ENCODE measurements at regions not wholly inside any gene's neighbourhood (a gene's known extent, or its start where the extent isn't known, plus 50 kb on each side); places are given as distances from the start of the nearest gene placed in this dataset.
"Not testable (repeated sequence)": the region's sequence is repeated elsewhere in the genome, so short reads cannot be mapped to it uniquely, and the experiment has no call there.

DNA sequence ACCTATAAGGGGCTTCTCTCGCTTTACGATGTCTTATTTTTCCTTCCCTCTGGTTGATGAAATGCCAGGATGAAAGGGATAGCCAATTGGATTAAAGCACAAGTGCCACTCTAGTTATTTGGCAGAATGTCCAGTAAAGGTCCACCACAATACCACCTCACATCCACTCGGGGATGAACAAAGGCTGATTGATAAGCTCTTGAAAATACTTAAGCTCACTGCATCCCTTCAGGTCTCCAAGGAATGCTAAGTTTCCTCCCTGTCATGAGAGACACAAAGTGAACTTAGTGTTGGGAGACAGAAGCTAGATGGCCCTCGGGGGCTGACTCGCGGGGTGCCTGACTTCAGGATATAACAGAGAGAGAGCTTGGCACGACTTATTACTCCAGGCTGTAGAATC lies 185.9 kb upstream of the ZNF644 start:
- H3K4me3 ChIP-seq; H3K4me1 ChIP-seq; H3K9me3 ChIP-seq (replicated peaks); DNase-seq; H3K36me3 ChIP-seq; H3K27me3 ChIP-seq; H3K27ac ChIP-seq: not testable (repeated sequence)

DNA sequence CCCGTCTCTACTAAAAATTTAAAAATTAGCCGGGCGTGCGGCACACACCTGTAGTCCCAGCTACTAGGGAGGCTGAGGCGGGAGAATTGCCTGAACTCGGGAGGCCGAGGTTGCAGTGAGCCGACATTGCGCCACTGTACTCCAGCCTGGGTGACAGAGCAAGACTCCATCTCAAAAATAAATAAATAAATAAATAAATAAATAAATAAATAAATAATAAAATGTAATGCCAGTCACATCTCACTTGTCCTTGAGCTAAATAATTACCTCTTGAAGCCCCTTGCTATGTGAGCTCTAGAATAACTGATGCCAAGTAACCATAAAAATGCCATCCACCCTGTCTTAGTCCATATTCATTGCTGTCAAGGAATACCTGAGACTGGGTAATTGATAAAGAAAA lies 182.3 kb upstream of the ZNF644 start:
- DNase-seq; H3K36me3 ChIP-seq; H3K4me3 ChIP-seq; H3K27ac ChIP-seq; H3K27me3 ChIP-seq; H3K4me1 ChIP-seq; H3K9me3 ChIP-seq (replicated peaks): not testable (repeated sequence)

DNA sequence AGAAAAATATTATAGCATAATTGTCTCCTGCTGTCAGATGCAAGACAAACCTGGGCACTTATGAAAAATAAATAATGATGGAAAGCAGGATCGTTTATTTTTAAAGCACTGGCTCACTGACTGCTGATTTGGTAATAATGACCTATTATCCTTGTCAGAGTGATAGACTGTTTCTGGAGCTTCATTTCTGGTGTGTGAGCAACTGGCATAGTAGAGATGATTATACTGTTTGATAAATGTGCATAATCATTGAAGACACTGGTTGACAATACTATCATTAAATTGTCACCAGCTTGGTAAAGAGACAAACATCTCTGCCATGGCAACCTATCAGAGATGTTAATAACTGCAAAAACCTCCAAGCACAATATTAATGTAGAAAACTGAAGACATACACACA lies 179.9 kb upstream of the ZNF644 start:
- Histone ChIP-seq H3K27ac (no peak overlapping the region), H3K4me1 (no peaks in the 10 kb centered on the region), H3K27me3 (no peaks in the 10 kb centered on the region), H3K36me3 (no peaks in the 10 kb centered on the region), H3K4me3 (no peak overlapping the region), H3K9me3 (replicated peaks) (no peaks in the 10 kb centered on the region)
- DNase-seq: no peak

DNA sequence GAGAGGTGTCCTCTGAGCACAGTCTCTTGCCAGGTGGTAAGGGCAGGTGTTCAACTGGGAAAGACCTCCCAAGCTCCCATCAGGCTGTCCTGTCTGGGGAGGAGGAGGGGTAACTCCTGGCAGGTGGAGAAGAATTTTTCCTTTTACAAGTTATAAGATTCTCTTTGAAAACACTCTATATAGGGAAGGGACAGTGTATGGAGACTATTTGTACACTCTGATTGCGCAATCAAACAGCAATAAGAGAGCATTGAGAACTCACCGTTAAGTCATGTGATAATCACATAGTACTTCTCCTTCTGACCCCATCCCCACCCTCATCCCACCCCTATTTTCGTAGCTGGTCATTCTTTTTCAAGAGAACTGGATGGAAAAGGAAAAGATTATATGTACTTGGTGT lies 179.3 kb upstream of the ZNF644 start:
- Histone ChIP-seq H3K4me1 (no peaks in the 10 kb centered on the region), H3K27me3 (no peaks in the 10 kb centered on the region), H3K4me3 (no peak overlapping the region), H3K9me3 (replicated peaks) (no peaks in the 10 kb centered on the region), H3K27ac (no peak overlapping the region), H3K36me3 (no peaks in the 10 kb centered on the region)
- no peak for DNase-seq

DNA sequence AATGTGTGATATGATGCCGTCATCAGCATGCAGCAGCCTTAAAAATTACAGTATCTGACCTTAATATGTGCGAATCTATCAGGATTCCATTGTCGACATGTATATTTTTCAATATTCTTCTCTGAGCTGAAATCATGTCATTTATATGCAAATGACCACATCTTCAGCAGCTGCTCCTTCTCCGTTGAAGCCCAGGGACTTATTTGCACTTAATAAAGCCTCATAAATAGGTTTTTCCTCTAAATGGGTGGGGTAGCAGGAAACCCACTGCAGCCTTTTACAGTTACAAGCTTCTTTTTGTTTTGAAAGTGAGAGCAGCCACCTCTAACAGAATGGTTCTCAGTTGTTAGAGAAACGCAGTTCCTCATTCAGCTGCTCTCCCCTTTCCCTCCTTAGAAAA lies 178.8 kb upstream of the ZNF644 start:
- Histone ChIP-seq H3K4me3 (no peak overlapping the region), H3K9me3 (replicated peaks) (no peaks in the 10 kb centered on the region), H3K4me1 (no peaks in the 10 kb centered on the region), H3K36me3 (no peaks in the 10 kb centered on the region), H3K27me3 (no peaks in the 10 kb centered on the region), H3K27ac (no peak overlapping the region)
- no peak for DNase-seq

DNA sequence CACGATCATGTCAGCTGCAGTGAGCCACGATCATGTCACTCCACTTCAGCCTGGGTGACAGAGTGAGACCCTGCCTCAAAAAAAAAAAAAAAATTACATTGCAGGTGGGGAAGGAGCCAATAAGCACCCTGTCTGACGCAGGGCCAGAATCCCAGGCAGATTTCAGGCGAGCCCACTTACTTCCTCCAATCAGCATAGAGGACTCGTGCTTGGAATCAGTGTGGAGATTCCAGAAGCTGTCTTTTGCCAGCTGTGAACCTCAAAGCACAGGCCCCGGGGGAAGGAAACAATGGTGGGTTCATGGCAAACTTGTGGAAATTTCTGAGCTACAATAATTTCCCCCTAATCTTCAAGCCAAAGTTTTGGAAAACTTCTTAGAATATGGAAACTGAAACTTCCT lies 178.2 kb upstream of the ZNF644 start:
- Histone ChIP-seq H3K4me1 (no peaks in the 10 kb centered on the region), H3K27ac (no peak overlapping the region), H3K36me3 (no peaks in the 10 kb centered on the region), H3K27me3 (no peaks in the 10 kb centered on the region), H3K4me3 (no peak overlapping the region), H3K9me3 (replicated peaks) (no peaks in the 10 kb centered on the region)
- DNase-seq: no peak

DNA sequence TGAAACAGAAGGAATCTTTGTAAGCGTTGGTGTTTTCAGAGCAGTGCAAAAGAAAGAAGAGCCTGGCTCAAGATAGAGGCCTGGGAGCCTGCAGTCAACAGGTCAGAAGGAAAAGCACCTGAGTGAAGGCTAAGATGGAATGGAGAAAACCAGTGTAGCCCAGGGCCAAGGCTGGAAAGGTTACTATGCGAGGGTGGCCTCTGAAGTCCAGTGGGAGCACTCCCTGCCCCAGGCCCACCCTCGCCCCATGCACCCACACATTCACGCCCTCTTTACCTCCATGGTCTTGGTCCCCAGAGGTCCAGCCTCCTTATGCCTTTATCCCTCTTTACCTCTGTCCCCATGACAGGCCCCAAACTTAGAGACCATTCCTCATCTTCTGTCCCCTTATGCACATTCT lies 169.2 kb upstream of the ZNF644 start:
- H3K4me1 ChIP-seq: no peaks in the 10 kb centered on the region
- no peak overlapping the region for H3K4me3 ChIP-seq
- no peak for DNase-seq
- H3K36me3 ChIP-seq: no peaks in the 10 kb centered on the region
- no peaks in the 10 kb centered on the region for H3K9me3 ChIP-seq (replicated peaks)
- no peaks in the 10 kb centered on the region for H3K27me3 ChIP-seq
- no peak overlapping the region for H3K27ac ChIP-seq

DNA sequence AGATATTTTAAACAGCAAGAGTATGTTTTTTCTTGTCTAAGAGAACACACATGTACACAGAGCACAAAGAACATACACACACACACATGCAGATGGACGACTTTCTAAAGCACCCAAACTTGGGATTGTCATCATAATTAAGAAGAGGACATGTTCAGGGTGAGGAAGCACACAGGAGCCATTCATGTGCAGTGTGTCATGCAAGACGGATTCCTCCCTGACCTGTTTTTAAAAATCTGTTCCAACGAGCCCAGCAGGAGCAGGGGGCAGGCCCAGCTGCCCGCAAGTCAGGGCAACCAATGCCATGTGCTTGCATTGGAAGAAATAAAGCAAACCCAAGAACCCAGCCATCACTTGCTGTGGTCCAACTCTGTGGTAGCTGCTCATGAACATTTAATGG lies 167.3 kb upstream of the ZNF644 start:
- Histone ChIP-seq H3K27ac (no peak overlapping the region), H3K4me1 (no peaks in the 10 kb centered on the region), H3K9me3 (replicated peaks) (no peaks in the 10 kb centered on the region), H3K36me3 (no peaks in the 10 kb centered on the region), H3K27me3 (no peaks in the 10 kb centered on the region), H3K4me3 (no peak overlapping the region)
- no peak for DNase-seq

DNA sequence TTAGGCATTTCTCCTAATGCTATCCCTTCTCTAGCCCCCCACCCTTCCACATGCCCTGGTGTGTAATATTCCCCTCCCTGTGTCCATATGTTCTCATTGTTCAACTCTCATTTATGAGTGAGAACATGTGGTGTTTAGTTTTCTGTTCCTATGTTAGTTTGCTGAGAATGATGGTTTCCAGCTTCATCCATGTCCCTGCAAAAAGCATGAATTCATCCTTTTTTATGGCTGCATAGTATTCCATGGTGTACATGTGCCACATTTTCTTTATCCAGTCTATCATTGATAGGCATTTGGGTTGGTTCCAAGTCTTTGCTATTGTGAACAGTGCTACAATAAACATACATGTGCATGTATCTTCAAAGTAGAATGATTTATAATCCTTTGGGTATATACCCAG lies 161.0 kb upstream of the ZNF644 start:
- not testable (repeated sequence) for H3K36me3 ChIP-seq; H3K4me3 ChIP-seq; H3K9me3 ChIP-seq (replicated peaks); H3K27me3 ChIP-seq; DNase-seq; H3K4me1 ChIP-seq; H3K27ac ChIP-seq

DNA sequence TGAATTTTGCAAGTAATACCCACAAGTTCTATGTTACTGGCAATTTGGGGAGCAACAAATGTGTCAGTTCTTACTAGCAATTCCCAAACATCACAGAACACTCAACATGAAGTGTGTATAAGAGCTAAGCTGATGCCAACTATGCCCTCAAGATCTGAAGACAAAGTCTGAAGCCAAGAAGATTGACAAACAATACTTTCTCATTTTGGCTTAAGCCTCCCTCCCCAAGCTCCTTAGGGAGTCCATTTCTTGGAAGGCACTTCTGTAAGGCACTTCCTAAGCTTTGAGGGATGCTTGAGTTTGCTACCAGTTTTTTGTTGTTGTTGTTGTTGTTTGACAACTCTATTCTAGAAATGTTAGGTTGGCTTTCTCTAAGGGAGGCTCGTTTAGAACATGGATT lies 154.4 kb upstream of the ZNF644 start:
- no peak for DNase-seq
- Histone ChIP-seq H3K4me1 (no peaks in the 10 kb centered on the region), H3K9me3 (replicated peaks) (no peaks in the 10 kb centered on the region), H3K27me3 (no peaks in the 10 kb centered on the region), H3K36me3 (no peaks in the 10 kb centered on the region), H3K4me3 (no peak overlapping the region), H3K27ac (no peak overlapping the region)

DNA sequence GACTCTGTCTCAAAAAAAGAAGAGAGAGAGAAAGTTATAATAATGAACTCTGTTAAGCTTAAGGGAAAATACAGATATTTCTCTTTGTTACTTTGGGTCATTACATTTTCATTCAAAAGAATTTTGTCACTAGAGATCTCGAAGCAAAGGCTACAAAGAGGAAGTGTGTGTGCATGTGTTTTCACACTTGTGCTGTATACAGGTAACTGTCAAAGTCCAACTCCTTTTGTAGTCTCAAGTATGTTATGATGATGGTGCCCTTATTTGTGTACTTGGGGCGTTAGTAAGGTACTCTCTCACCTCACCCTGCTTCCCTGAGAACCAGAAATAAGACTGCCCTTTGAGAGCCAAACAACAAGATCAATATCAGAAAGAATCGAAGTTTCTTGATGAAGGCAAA lies 152.9 kb upstream of the ZNF644 start:
- no peak for DNase-seq
- no peak overlapping the region for H3K4me3 ChIP-seq

DNA sequence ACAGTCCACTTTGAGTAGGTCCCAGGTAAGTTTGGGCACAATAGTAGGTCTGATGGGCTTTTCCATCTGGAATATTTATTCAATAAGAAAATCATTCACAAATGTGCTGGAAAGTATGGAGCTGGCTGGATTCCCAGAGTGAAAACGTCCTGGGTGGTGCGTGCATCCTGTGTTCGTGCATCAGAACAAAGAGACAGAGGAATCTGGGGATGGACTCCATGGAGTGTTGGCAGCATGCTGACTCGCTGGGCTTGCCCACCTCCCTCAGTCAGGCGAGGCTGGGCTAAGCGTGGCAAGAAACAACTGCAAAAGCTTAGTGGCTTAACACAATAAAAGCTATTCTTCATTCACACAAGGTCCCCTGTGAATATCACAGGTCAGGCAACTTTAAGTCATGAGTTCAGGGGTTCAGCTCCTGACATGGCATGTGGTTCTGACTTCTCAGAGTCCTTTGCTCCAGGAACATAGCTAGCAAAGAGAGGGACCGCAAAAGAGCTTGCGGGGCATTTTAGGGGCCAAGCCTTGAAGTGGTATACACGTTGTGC lies 151.6 kb upstream of the ZNF644 start:
- H3K4me1 ChIP-seq: no peaks in the 10 kb centered on the region
- no peaks in the 10 kb centered on the region for H3K36me3 ChIP-seq
- no peak overlapping the region for H3K4me3 ChIP-seq
- H3K27me3 ChIP-seq: no peaks in the 10 kb centered on the region
- DNase-seq: peak in 1 of 2 experiments; percentile 13
- H3K9me3 ChIP-seq (replicated peaks): no peaks in the 10 kb centered on the region
- no peak overlapping the region for H3K27ac ChIP-seq

More for the DNA sequence above, 152.9 kb upstream of the ZNF644 start:
- H3K36me3 ChIP-seq: no peaks in the 10 kb centered on the region
- no peaks in the 10 kb centered on the region for H3K9me3 ChIP-seq (replicated peaks)
- H3K4me1 ChIP-seq: no peaks in the 10 kb centered on the region
- no peak overlapping the region for H3K27ac ChIP-seq
- no peaks in the 10 kb centered on the region for H3K27me3 ChIP-seq

DNA sequence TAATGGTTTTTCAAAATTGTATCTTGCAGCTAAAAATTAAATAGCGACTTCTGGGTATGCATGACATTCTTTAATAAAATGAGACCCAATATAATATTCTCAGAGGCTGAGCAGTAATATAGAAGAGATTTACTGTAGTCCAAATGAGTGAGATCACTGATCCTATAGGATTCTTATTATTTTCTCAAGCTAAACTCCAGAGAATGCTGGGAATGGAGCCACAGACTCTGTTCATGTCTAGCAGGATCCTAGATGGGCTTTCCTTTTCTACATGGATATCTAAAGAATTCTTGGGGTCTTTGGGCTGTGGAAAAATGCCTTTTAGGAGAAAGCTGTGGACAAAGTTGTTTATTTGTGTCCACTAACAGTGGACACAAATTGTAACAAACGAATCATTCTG lies 150.7 kb upstream of the ZNF644 start:
- no peak for DNase-seq
- Histone ChIP-seq H3K4me3 (no peak overlapping the region), H3K4me1 (no peaks in the 10 kb centered on the region), H3K36me3 (no peaks in the 10 kb centered on the region), H3K27me3 (no peaks in the 10 kb centered on the region), H3K9me3 (replicated peaks) (no peaks in the 10 kb centered on the region), H3K27ac (no peak overlapping the region)

DNA sequence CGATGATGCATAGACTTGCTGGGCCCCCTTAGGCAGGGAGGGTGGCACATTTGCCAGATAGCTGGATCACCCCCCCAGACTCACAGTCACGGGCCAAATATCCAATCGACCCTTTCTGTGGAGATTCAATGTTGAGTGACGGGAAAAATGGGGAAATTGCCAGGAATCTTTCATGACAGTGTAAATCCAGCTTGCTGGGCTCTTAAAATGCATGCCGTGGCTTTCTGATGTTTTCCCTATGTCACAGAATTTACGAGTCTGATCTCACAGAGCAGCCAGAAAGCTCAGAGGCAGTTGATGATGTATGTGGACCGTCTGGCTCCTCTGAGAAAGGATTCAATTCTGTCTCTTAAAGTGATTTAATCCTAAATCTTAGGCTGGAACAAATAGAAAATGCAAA lies 150.1 kb upstream of the ZNF644 start:
- Histone ChIP-seq H3K4me3 (no peak overlapping the region), H3K27me3 (no peaks in the 10 kb centered on the region), H3K27ac (no peak overlapping the region), H3K4me1 (no peaks in the 10 kb centered on the region), H3K36me3 (no peaks in the 10 kb centered on the region), H3K9me3 (replicated peaks) (no peaks in the 10 kb centered on the region)
- no peak for DNase-seq

DNA sequence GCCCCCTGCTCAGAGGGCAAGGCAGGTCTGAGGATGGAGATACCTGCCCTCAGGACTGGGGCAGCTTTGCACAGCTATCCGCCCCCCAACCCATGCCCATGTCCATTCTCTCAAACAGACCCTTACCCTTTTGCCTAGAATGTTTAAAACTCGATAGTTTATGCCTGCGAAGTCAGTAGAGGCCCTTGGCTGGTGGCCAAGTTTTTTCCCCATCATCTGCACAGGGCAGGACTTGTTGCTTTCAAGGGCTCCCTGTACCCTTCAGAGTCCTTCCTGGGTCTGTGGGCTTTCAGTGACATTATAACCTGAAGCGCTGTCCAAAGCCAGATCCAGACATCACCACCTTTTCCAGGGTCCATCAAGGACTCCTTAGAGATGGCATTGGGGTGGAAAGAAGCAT lies 148.7 kb upstream of the ZNF644 start:
- no peak for DNase-seq
- H3K27ac ChIP-seq: no peak overlapping the region
- H3K4me3 ChIP-seq: no peak overlapping the region
- no peaks in the 10 kb centered on the region for H3K36me3 ChIP-seq
- H3K4me1 ChIP-seq: no peaks in the 10 kb centered on the region
- no peaks in the 10 kb centered on the region for H3K27me3 ChIP-seq
- no peaks in the 10 kb centered on the region for H3K9me3 ChIP-seq (replicated peaks)

DNA sequence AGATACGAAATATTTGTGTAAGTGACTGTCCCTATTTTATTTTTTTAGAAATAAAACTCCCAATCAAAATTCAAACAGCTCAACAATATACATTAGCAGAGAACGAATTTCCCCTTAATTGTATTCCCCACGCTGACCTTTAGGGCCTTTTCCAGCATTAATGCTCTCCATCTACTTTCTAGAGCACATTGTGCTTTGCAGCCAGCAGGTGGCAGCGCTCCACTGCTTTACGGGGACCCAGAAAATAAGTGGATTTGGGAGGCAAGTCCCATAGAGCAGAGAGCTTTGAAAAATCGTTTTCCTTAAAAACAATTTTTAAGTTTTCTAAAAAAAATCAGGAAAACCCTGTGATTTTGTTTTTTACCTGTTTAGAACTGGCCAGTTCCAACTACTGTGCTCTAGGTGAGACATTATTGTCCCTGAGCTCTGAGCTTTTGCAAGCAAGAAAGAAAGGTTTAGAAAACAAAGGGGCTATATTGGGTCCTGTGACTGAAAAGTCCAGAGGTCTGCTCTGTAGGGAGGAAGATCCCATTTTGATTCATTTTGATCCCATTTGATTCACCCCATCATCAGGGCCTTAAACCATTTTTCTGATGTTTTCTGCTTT lies 144.4 kb upstream of the ZNF644 start:
- no peaks in the 10 kb centered on the region for H3K36me3 ChIP-seq
- H3K4me3 ChIP-seq: no peak overlapping the region
- DNase-seq: peak; percentile 64 to 77
- no peaks in the 10 kb centered on the region for H3K4me1 ChIP-seq
- H3K9me3 ChIP-seq (replicated peaks): no peaks in the 10 kb centered on the region
- no peaks in the 10 kb centered on the region for H3K27me3 ChIP-seq
- no peak overlapping the region for H3K27ac ChIP-seq
